H1 (cell line): ENCODE measurements at regions not wholly inside any gene's neighbourhood (a gene's known extent, or its start where the extent isn't known, plus 50 kb on each side); places are given as distances from the start of the nearest gene placed in this dataset.
A peak's percentile ranks its signal among the peaks of the same experiment; 100 is the strongest.

ENCODE experiments used
- CTCF ChIA-PET: fragments of 300-600 bp; sonication (Branson Sonifier 250); formaldehyde crosslinking; loops from one replicate; lab custom pipeline; 2021; ENCODE audit not compliant: partially characterized antibody; lab: Charles Lee
- POLR2A ChIA-PET: fragments of 300-600 bp; sonication (Branson Sonifier 250); formaldehyde crosslinking; loops from one replicate; lab custom pipeline; 2021; ENCODE audit warnings: inconsistent platforms; ENCODE audit not compliant: partially characterized antibody; lab: Charles Lee
- DNase-seq, 2 experiments: peaks; one replicate each; pipeline versions ENCODE4 v3.0.0 to v3.0.0-alpha.2; 2010 to 2022; ENCODE audit warnings: low spot score in 2 of 2, low read depth in 1 of 2, mixed read lengths in 1 of 2
- FAIRE-seq: peaks from 2 replicates; lab custom pipeline; 2011; peaks lifted over from hg19 to GRCh38; lab: Jason Lieb, UNC
- H2AFZ ChIP-seq: 2 replicates; pipeline ENCODE4 v1.8.1; 2012; ENCODE audit warnings: low read length, inconsistent platforms
- H2AK5ac ChIP-seq: 2 replicates; pipeline ENCODE4 v1.6.1; 2013; ENCODE audit warnings: low read depth, low read length
- H2BK120ac ChIP-seq: replicated peaks from 2 replicates; pipeline ENCODE3; 2013; ENCODE audit warnings: low read depth, low read length, inconsistent platforms
- H2BK12ac ChIP-seq: 2 replicates; pipeline ENCODE4 v1.6.1; 2013; ENCODE audit warnings: low read depth, low read length
- H2BK15ac ChIP-seq: 2 replicates; pipeline ENCODE4 v1.6.1; 2013; ENCODE audit warnings: low read length
- H2BK20ac ChIP-seq: 2 replicates; pipeline ENCODE4 v1.6.1; 2013; ENCODE audit warnings: low read length
- H2BK5ac ChIP-seq: 2 replicates; pipeline ENCODE4 v1.6.1; 2013; ENCODE audit warnings: low read depth, low read length
- H3K14ac ChIP-seq: 2 replicates; pipeline ENCODE4 v1.6.1; 2013; ENCODE audit warnings: inconsistent platforms; ENCODE audit not compliant: insufficient read length
- H3K18ac ChIP-seq: 2 replicates; pipeline ENCODE4 v1.6.1; 2013; ENCODE audit warnings: low read length; ENCODE audit errors: extremely low read depth
- H3K23ac ChIP-seq: 2 replicates; pipeline ENCODE4 v1.6.1; 2013; ENCODE audit warnings: inconsistent platforms; ENCODE audit not compliant: insufficient read length
- H3K23me2 ChIP-seq: 2 replicates; pipeline ENCODE4 v1.6.1; 2013; ENCODE audit warnings: low read depth, low read length
- H3K27ac ChIP-seq: 2 replicates; pipeline ENCODE4 v1.6.1; 2011; ENCODE audit warnings: low read depth, low read length, inconsistent platforms
- H3K27me3 ChIP-seq, 4 experiments: replicated peaks in 1 of 4; 1 replicate in 1 of 4; 2 replicates in 3 of 4; pipeline versions ENCODE4 v1.6.1 to v1.8.1; 2011 to 2013; ENCODE audit warnings: low read length in 3 of 4, mild to moderate bottlenecking in 3 of 4, inconsistent platforms in 2 of 4, mixed read lengths in 2 of 4, moderate library complexity in 1 of 4; ENCODE audit not compliant: control insufficient read depth in 3 of 4, insufficient read depth in 3 of 4; ENCODE audit errors: extremely low read depth in 1 of 4
- H3K36me3 ChIP-seq, 4 experiments: 2 replicates each; pipeline versions ENCODE4 v1.6.1 to v1.8.1; 2011 to 2013; ENCODE audit warnings: mild to moderate bottlenecking in 4 of 4, low read length in 3 of 4, moderate library complexity in 2 of 4, control low read depth in 1 of 4, inconsistent platforms in 1 of 4; ENCODE audit not compliant: insufficient read depth in 4 of 4, control insufficient read depth in 2 of 4
- H3K4ac ChIP-seq: replicated peaks from 2 replicates; pipeline ENCODE3; 2013; ENCODE audit warnings: low read length, low read depth, mixed read lengths, inconsistent platforms; ENCODE audit not compliant: insufficient read length
- H3K4me1 ChIP-seq, 4 experiments: replicated peaks in 1 of 4; 1 replicate in 1 of 4; 2 replicates in 3 of 4; pipeline versions ENCODE4 v1.6.1 to v1.8.1; 2011 to 2013; ENCODE audit warnings: low read length in 3 of 4, inconsistent platforms in 2 of 4, mixed read lengths in 1 of 4; ENCODE audit not compliant: insufficient read depth in 4 of 4, control insufficient read depth in 3 of 4
- H3K4me2 ChIP-seq, 2 experiments: 2 replicates each; pipeline versions ENCODE4 v1.6.1 to v1.8.1; 2011 to 2013; ENCODE audit warnings: low read depth in 2 of 2, low read length in 2 of 2, control low read depth in 1 of 2, inconsistent platforms in 1 of 2, mild to moderate bottlenecking in 1 of 2; ENCODE audit not compliant: insufficient read depth in 1 of 2
- H3K4me3 ChIP-seq, 4 experiments: fragments of 200-600, 300-600 bp in 1 of 4; sonication (generic), shearing (Covaris generic), sonication (Bioruptor Twin) in 1 of 4; 2 replicates each; pipeline versions ENCODE4 v1.5.1 to v1.8.1; 2011 to 2016; ENCODE audit warnings: low read length in 4 of 4, low read depth in 3 of 4, control low read depth in 2 of 4, inconsistent platforms in 2 of 4, mild to moderate bottlenecking in 2 of 4, mixed read lengths in 1 of 4, moderate library complexity in 1 of 4; ENCODE audit not compliant: insufficient read depth in 2 of 4; ENCODE audit errors: extremely low read depth in 1 of 4
- H3K56ac ChIP-seq: replicated peaks from 2 replicates; pipeline ENCODE3; 2013; ENCODE audit warnings: low read depth, mild to moderate bottlenecking, mixed read lengths, low read length, inconsistent platforms; ENCODE audit not compliant: insufficient read length
- H3K79me1 ChIP-seq: 2 replicates; pipeline ENCODE4 v1.6.1; 2013; ENCODE audit warnings: low read depth, low read length, control low read depth
- H3K79me2 ChIP-seq, 2 experiments: 2 replicates each; pipeline versions ENCODE4 v1.6.1 to v1.8.1; 2012 to 2013; ENCODE audit warnings: low read length in 2 of 2, mild to moderate bottlenecking in 2 of 2, inconsistent platforms in 1 of 2; ENCODE audit not compliant: insufficient read depth in 2 of 2, control insufficient read depth in 1 of 2
- H3K9ac ChIP-seq, 4 experiments: replicated peaks in 1 of 4; 1 replicate in 1 of 4; 2 replicates in 3 of 4; pipeline versions ENCODE4 v1.6.1 to v1.8.1; 2011 to 2013; ENCODE audit warnings: low read depth in 3 of 4, low read length in 3 of 4, control low read depth in 2 of 4, mild to moderate bottlenecking in 2 of 4, moderate library complexity in 2 of 4, inconsistent platforms in 1 of 4; ENCODE audit errors: extremely low read depth in 1 of 4
- H3K9me3 ChIP-seq, 2 experiments: 2 replicates each; pipeline versions ENCODE4 v1.6.1 to v1.8.1; 2012 to 2013; ENCODE audit warnings: mild to moderate bottlenecking in 2 of 2, moderate library complexity in 2 of 2, control low read depth in 1 of 2, inconsistent platforms in 1 of 2, low read depth in 1 of 2, low read length in 1 of 2, mixed read lengths in 1 of 2; ENCODE audit not compliant: insufficient read depth in 2 of 2
- H4K20me1 ChIP-seq, 2 experiments: replicated peaks in 1 of 2; 2 replicates each; pipeline versions ENCODE3 to v1.8.1; 2011 to 2013; ENCODE audit warnings: inconsistent platforms in 2 of 2, low read length in 2 of 2, mild to moderate bottlenecking in 1 of 2; ENCODE audit not compliant: insufficient read depth in 2 of 2, control insufficient read depth in 1 of 2
- H4K5ac ChIP-seq: 2 replicates; pipeline ENCODE4 v1.6.1; 2013; ENCODE audit warnings: low read length, low read depth, mixed read lengths, inconsistent platforms; ENCODE audit not compliant: insufficient read length
- H4K8ac ChIP-seq: 2 replicates; pipeline ENCODE4 v1.8.0; 2013; ENCODE audit warnings: mild to moderate bottlenecking, moderate library complexity, low read length, inconsistent platforms; ENCODE audit not compliant: insufficient read depth; ENCODE audit errors: extremely low read depth
- H4K91ac ChIP-seq: replicated peaks from 2 replicates; pipeline ENCODE3; 2013; ENCODE audit warnings: low read length, mixed read lengths, inconsistent platforms; ENCODE audit not compliant: insufficient read length
- CREB1 ChIP-seq: IDR thresholded peaks from 2 replicates; pipeline ENCODE4 v1.6.1; 2012; ENCODE audit warnings: inconsistent platforms
- EGR1 ChIP-seq: IDR thresholded peaks from 2 replicates; pipeline ENCODE4 v1.6.1; 2011; ENCODE audit warnings: low read depth, low read length, borderline replicate concordance
- TAF7 ChIP-seq: optimal IDR thresholded peaks from 2 replicates; pipeline ENCODE3; 2011; ENCODE audit warnings: low read depth, mild to moderate bottlenecking, inconsistent platforms, low read length, moderate library complexity, borderline replicate concordance
- WGBS, 2 experiments: shearing (Covaris generic) in 1 of 2; methylation state at CpG; one replicate each; pipeline versions ENCODE4 v1.1.6 to v1.1.7; 2013 to 2015; ENCODE audit warnings: low lambda C conversion rate in 2 of 2, mixed read lengths in 2 of 2, inconsistent platforms in 1 of 2, low coverage in 1 of 2, missing lambda C conversion rate in 1 of 2; ENCODE audit not compliant: insufficient replicate concordance in 2 of 2, insufficient coverage in 1 of 2, insufficient read length in 1 of 2; ENCODE audit errors: extremely low coverage in 1 of 2, missing lambda C conversion rate in 1 of 2; 5-methylcytosine and 5-hydroxymethylcytosine counted together

- no peak overlapping the region for H3K23ac ChIP-seq
- 84% methylated on average over 8 of the region's 8 CpGs; no CpG with 5 or more reads in 1 of the 2 experiments for WGBS, 2 experiments
- no peak overlapping the region for H2AK5ac ChIP-seq
- no peak for DNase-seq
- no peaks in the 10 kb centered on the region for H3K9me3 ChIP-seq
- peaks cover 0 to 2% (median 0%) of the 10 kb centered on the region in 4 experiments; a peak in 1 of 7 replicates for H3K27me3 ChIP-seq
- no peak overlapping the region for H3K4me3 ChIP-seq
- no peak overlapping the region for H3K56ac ChIP-seq
- no peaks in the 10 kb centered on the region for H3K79me2 ChIP-seq
- H3K27ac ChIP-seq = no peak overlapping the region
- CTCF ChIA-PET = interaction anchor here (0.6 to 4.2 kb wide), 5 partner anchors 8 to 446 kb away, joined by 3 to 31 read pairs (median 21); no protein-coding TSS in a partner anchor
- FAIRE-seq = no peak
- peaks cover 0 to 11% (median 5%) of the 10 kb centered on the region in 4 experiments; a peak in 4 of 7 replicates for H3K4me1 ChIP-seq
- H2BK12ac ChIP-seq = 0 out of 2 replicates have a peak overlapping the region, but pooled peaks have one; percentile 23
- no peaks in the 10 kb centered on the region for H3K79me1 ChIP-seq
- H2BK120ac ChIP-seq = no peak overlapping the region
- peak overlapping the region; percentile 87; the same call in 1 of the 2 replicates for H2AFZ ChIP-seq
- POLR2A ChIA-PET = no interaction called here
- H3K23me2 ChIP-seq = no peaks in the 10 kb centered on the region
- H2BK15ac ChIP-seq = no peak overlapping the region
- no peak overlapping the region for H2BK20ac ChIP-seq
- H4K91ac ChIP-seq = no peak overlapping the region
- H3K18ac ChIP-seq = no peak overlapping the region
- no peak overlapping the region for H4K8ac ChIP-seq
- no peak overlapping the region for H3K14ac ChIP-seq
- no peak overlapping the region for H3K4ac ChIP-seq
- no peak overlapping the region for H2BK5ac ChIP-seq
- no peak overlapping the region for H3K4me2 ChIP-seq
- H4K5ac ChIP-seq = no peak overlapping the region
- H4K20me1 ChIP-seq = no peaks in the 10 kb centered on the region
- H3K36me3 ChIP-seq = no peaks in the 10 kb centered on the region
- H3K9ac ChIP-seq = no peak overlapping the region
- TF ChIP-seq CREB1 (no peak), EGR1 (no peak), TAF7 (no peak)
Measured at GRCh38 chr1:233520261-233521191, 93.4 kb upstream of the KCNK1 start.
